Endothelial cell of umbilical vein (primary cell): ENCODE measurements at regions not wholly inside any gene's neighbourhood (a gene's known extent, or its start where the extent isn't known, plus 50 kb on each side); places are given as distances from the start of the nearest gene placed in this dataset.

Source experiments
- BruUV-seq: library from RNA; stranded (reverse); fragments of 400-500 nt; replicated peaks from 2 replicates; lab custom pipeline; 2021; lab: Mats Ljungman, UMichigan
- CTCF ChIA-PET: fragments of 300-600, 350-600 bp; sonication (Branson Sonifier 250); formaldehyde crosslinking; loops from one replicate; lab custom pipeline; 2021; ENCODE audit warnings: antibody characterized with exemption, inconsistent platforms; lab: Charles Lee
- POLR2A ChIA-PET: fragments of 300-600, 350-600 bp; sonication (Branson Sonifier 250); formaldehyde crosslinking; loops from one replicate; lab custom pipeline; 2021; ENCODE audit warnings: antibody characterized with exemption, inconsistent platforms; lab: Charles Lee
- DNase-seq: peaks from one replicate; pipeline ENCODE4 v3.0.0-alpha.2; 2011; ENCODE audit warnings: low read depth, low spot score
- FAIRE-seq: peaks from 2 replicates; lab custom pipeline; 2011; peaks lifted over from hg19 to GRCh38; lab: Jason Lieb, UNC
- H2AFZ ChIP-seq: 2 replicates; pipeline ENCODE4 v1.6.0; 2012; ENCODE audit warnings: low read depth, low read length, control low read depth, inconsistent platforms
- H3K27ac ChIP-seq: 2 replicates; pipeline ENCODE4 v1.5.1; 2011; ENCODE audit warnings: low read depth, mild to moderate bottlenecking, control low read depth, low read length, moderate library complexity; ENCODE audit not compliant: insufficient read depth
- H3K27me3 ChIP-seq, 2 experiments: 2 replicates each; pipeline versions ENCODE4 v1.6.0 to v1.6.1; 2011; ENCODE audit warnings: low read length in 2 of 2, mixed read lengths in 1 of 2; ENCODE audit not compliant: control insufficient read depth in 2 of 2, insufficient read depth in 2 of 2
- H3K36me3 ChIP-seq, 2 experiments: 2 replicates in 1 of 2; 3 replicates in 1 of 2; pipeline ENCODE4 v1.5.1; 2011; ENCODE audit warnings: low read length in 2 of 2, mild to moderate bottlenecking in 1 of 2, moderate library complexity in 1 of 2; ENCODE audit not compliant: control insufficient read depth in 2 of 2, insufficient read depth in 2 of 2; ENCODE audit errors: extremely low read depth in 1 of 2
- H3K4me1 ChIP-seq: 3 replicates; pipeline ENCODE4 v1.5.1; 2011; ENCODE audit warnings: mild to moderate bottlenecking, low read length; ENCODE audit not compliant: control insufficient read depth, insufficient read depth; ENCODE audit errors: extremely low read depth
- H3K4me2 ChIP-seq: 2 replicates; pipeline ENCODE4 v1.6.1; 2011; ENCODE audit warnings: low read length, control low read depth, mixed read lengths; ENCODE audit not compliant: insufficient read depth
- H3K4me3 ChIP-seq, 3 experiments: fragments of 200-600 bp in 1 of 3; sonication (generic), shearing (Covaris generic) in 1 of 3; replicated peaks in 1 of 3; 2 replicates each; pipeline ENCODE4 v1.5.1; 2011 to 2016; ENCODE audit warnings: control low read depth in 3 of 3, low read length in 3 of 3, mild to moderate bottlenecking in 2 of 3, inconsistent platforms in 1 of 3, low read depth in 1 of 3, moderate library complexity in 1 of 3; ENCODE audit not compliant: insufficient read depth in 1 of 3
- H3K79me2 ChIP-seq: 2 replicates; pipeline ENCODE4 v1.6.0; 2012; ENCODE audit warnings: low read length, inconsistent platforms; ENCODE audit not compliant: control insufficient read depth, insufficient read depth
- H3K9ac ChIP-seq: replicated peaks from 2 replicates; pipeline ENCODE3; 2011; ENCODE audit warnings: low read length, control low read depth; ENCODE audit not compliant: insufficient read depth; ENCODE audit errors: extremely low read depth
- H3K9me1 ChIP-seq: replicated peaks from 3 replicates; pipeline ENCODE4 v1.6.0; 2011; ENCODE audit warnings: mild to moderate bottlenecking, low read length; ENCODE audit not compliant: control insufficient read depth, insufficient read depth; ENCODE audit errors: extremely low read depth
- H3K9me3 ChIP-seq: replicated peaks from 2 replicates; pipeline ENCODE4 v1.5.1; 2012; ENCODE audit warnings: low read length, inconsistent platforms; ENCODE audit not compliant: control insufficient read depth, insufficient read depth
- H4K20me1 ChIP-seq: replicated peaks from 2 replicates; pipeline ENCODE3; 2011; ENCODE audit warnings: mild to moderate bottlenecking, low read length; ENCODE audit not compliant: control insufficient read depth, insufficient read depth; ENCODE audit errors: extremely low read depth
- EZH2 ChIP-seq: IDR thresholded peaks from 2 replicates; pipeline ENCODE4 v1.6.1; 2012; ENCODE audit warnings: borderline replicate concordance, low read depth, mild to moderate bottlenecking, moderate library complexity, low read length, inconsistent platforms; ENCODE audit not compliant: severe bottlenecking
- FOS ChIP-seq: IDR thresholded peaks from 2 replicates; pipeline ENCODE4 v1.6.1; 2011; ENCODE audit warnings: mild to moderate bottlenecking, low read length, moderate library complexity, borderline replicate concordance; ENCODE audit not compliant: insufficient read depth
- GATA2 ChIP-seq: IDR thresholded peaks from 2 replicates; pipeline ENCODE4 v1.7.0; 2011; ENCODE audit warnings: low read depth, mild to moderate bottlenecking, moderate library complexity, mixed read lengths, low read length; ENCODE audit not compliant: insufficient read length, insufficient read depth
- JUN ChIP-seq: IDR thresholded peaks from 2 replicates; pipeline ENCODE4 v1.6.1; 2011; ENCODE audit warnings: borderline replicate concordance, low read depth; ENCODE audit not compliant: insufficient read length, insufficient read depth
- MYC ChIP-seq: IDR thresholded peaks from one replicate; pipeline ENCODE4 v1.6.1; 2011; ENCODE audit warnings: mild to moderate bottlenecking, low read depth, low read length
- POLR2A ChIP-seq: IDR thresholded peaks from 2 replicates; pipeline ENCODE4 v1.6.1; 2012; ENCODE audit warnings: low read depth, mild to moderate bottlenecking, control low read depth, low read length
- POLR2AphosphoS5 ChIP-seq: IDR thresholded peaks from 2 replicates; pipeline ENCODE4 v1.6.1; 2012; ENCODE audit warnings: low read depth, mild to moderate bottlenecking, control low read depth, low read length, moderate library complexity; ENCODE audit not compliant: insufficient read depth
- dilution Hi-C: fragments of 300-500 bp; cut with MboI; formaldehyde crosslinking; loops from one replicate; pipeline ENCODE4 v1.15.0; 2019; ENCODE audit warnings: low sequenced_read_pairs; ENCODE audit not compliant: extremely low pct_ligation_motif_present
- intact Hi-C: fragments of 100-400 bp; cut with micrococcal nuclease; formaldehyde crosslinking; loops from one replicate; pipeline ENCODE4 v1.10.0; 2022
- TF ChIP-seq, protein P1 (sequence below): IDR thresholded peaks from 2 replicates; pipeline ENCODE4 v1.6.1; 2011; ENCODE audit not compliant: insufficient read depth, insufficient read length
- TF ChIP-seq, protein P2 (sequence below), 2 donors: IDR thresholded peaks; 1 replicate in 1 of 2; 2 replicates in 1 of 2; pipeline ENCODE4 v1.5.1; 2011; ENCODE audit warnings: low read length in 2 of 2, mild to moderate bottlenecking in 2 of 2, moderate library complexity in 2 of 2, control low read depth in 1 of 2, inconsistent platforms in 1 of 2, low read depth in 1 of 2; ENCODE audit not compliant: insufficient read depth in 1 of 2; ENCODE audit errors: extremely low read depth in 1 of 2

DNA sequence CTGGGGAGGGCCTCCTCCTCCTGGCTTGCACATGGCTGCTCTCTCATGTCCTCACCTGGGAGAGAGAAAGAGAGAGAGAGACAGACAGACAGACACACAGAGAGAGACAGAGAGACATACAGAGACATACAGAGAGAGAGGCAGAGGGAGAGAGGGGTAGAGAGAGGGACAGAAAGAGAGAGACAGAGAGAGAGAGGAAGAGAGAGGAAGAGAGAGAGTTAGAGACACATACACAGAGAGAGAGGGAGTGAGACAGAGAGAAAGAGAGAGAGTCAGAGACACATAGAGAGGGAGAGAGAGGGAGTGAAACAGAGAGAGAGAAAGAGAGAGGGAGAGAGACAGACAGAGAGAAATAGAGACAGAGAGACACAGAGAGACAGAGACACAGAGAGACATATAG is 103.6 kb upstream of the ESRRB start:
- Histone ChIP-seq H3K4me2 (no peak overlapping the region), H4K20me1 (no peaks in the 10 kb centered on the region), H3K9ac (no peak overlapping the region), H3K36me3 (no peaks in the 10 kb centered on the region), H3K27me3 (peaks cover 0 to 6% of the 10 kb centered on the region in 2 experiments), H3K9me3 (no peaks in the 10 kb centered on the region), H3K27ac (no peak overlapping the region), H3K79me2 (no peaks in the 10 kb centered on the region), H2AFZ (no peak overlapping the region), H3K4me1 (no peaks in the 10 kb centered on the region), H3K4me3 (no peak overlapping the region), H3K9me1 (no peaks in the 10 kb centered on the region)
- TF ChIP-seq, protein P1, sequence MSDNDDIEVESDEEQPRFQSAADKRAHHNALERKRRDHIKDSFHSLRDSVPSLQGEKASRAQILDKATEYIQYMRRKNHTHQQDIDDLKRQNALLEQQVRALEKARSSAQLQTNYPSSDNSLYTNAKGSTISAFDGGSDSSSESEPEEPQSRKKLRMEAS = no peak
- DNase-seq (no peak), FAIRE-seq (no peak)
- no TSS peak for BruUV-seq
- ChIA-PET CTCF (no interaction called here), POLR2A (no interaction called here)
- dilution Hi-C loops = no loop called here
- intact Hi-C loops = no loop called here

DNA sequence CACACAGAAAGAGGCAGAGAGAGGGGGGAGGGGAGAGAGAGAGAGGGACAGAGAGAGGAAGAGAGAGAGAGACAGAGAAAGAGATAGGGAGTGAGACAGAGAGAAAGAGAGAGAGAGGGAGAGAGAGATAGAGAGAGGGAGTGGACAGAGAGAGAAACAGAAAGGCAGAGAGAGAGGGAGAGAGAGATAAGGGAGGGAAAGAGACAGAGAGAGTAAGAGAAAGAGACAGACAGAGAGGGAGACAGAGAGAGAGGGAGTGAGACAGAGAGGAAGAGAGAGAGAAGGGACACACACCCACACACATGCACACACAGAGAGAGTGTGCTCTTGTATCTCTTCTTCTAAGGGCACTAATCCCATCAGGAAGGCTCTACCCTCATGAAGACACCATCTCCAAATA is 103.2 kb upstream of the ESRRB start:
- BruUV-seq = no TSS peak
- DNase-seq (no peak), FAIRE-seq (no peak)
- ChIA-PET POLR2A (no interaction called here), CTCF (no interaction called here)
- no peak overlapping the region for H2AFZ ChIP-seq
- H3K4me2 ChIP-seq = no peak overlapping the region
- no peaks in the 10 kb centered on the region for H3K9me3 ChIP-seq
- peaks cover 0 to 6% of the 10 kb centered on the region in 2 experiments for H3K27me3 ChIP-seq
- TF ChIP-seq GATA2 (no peak), POLR2A (no peak), JUN (no peak), POLR2AphosphoS5 (no peak), FOS (no peak), MYC (no peak), EZH2 (no peak)
- TF ChIP-seq, protein P2, sequence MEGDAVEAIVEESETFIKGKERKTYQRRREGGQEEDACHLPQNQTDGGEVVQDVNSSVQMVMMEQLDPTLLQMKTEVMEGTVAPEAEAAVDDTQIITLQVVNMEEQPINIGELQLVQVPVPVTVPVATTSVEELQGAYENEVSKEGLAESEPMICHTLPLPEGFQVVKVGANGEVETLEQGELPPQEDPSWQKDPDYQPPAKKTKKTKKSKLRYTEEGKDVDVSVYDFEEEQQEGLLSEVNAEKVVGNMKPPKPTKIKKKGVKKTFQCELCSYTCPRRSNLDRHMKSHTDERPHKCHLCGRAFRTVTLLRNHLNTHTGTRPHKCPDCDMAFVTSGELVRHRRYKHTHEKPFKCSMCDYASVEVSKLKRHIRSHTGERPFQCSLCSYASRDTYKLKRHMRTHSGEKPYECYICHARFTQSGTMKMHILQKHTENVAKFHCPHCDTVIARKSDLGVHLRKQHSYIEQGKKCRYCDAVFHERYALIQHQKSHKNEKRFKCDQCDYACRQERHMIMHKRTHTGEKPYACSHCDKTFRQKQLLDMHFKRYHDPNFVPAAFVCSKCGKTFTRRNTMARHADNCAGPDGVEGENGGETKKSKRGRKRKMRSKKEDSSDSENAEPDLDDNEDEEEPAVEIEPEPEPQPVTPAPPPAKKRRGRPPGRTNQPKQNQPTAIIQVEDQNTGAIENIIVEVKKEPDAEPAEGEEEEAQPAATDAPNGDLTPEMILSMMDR (IDR thresholded peaks at IDR 0.05; ENCODE audit: extremely low read depth in 1 of 2, insufficient read depth in 1 of 2, low read depth in 1 of 2, low read length in 2 of 2) = no peak
- TF ChIP-seq, protein P1 = no peak
- H3K27ac ChIP-seq = no peak overlapping the region
- dilution Hi-C loops (no loop called here), intact Hi-C loops (no loop called here)
- no peaks in the 10 kb centered on the region for H3K4me1 ChIP-seq
- H3K36me3 ChIP-seq = no peaks in the 10 kb centered on the region
- no peaks in the 10 kb centered on the region for H3K79me2 ChIP-seq
- H3K9ac ChIP-seq = no peak overlapping the region
- H3K9me1 ChIP-seq = no peaks in the 10 kb centered on the region
- no peaks in the 10 kb centered on the region for H4K20me1 ChIP-seq
- no peak overlapping the region for H3K4me3 ChIP-seq
